Thoracic aorta (tissue), 2 donors: ENCODE measurements at regions not wholly inside any gene's neighbourhood (a gene's known extent, or its start where the extent isn't known, plus 50 kb on each side); places are given as distances from the start of the nearest gene placed in this dataset.

Source experiments
- ATAC-seq: fragments of 150-250 bp; one replicate; pipeline ENCODE4 v1.8.0; 2017; ENCODE audit warnings: low read depth; ENCODE audit not compliant: insufficient number of reproducible peaks, low FRiP score
- DNase-seq: peaks from one replicate; pipeline ENCODE4 v3.0.0-alpha.2; 2020; ENCODE audit warnings: low spot score
- H3K27ac ChIP-seq, 2 donors: fragments of 200-600 bp; sonication (generic); 1 replicate in 1 of 2; 2 replicates in 1 of 2; pipeline ENCODE4 v1.5.1; 2016; ENCODE audit warnings: mild to moderate bottlenecking in 2 of 2, moderate library complexity in 2 of 2
- H3K27me3 ChIP-seq: fragments of 200-600 bp; sonication (generic); replicated peaks from 2 replicates; pipeline ENCODE4 v1.6.0; 2016; ENCODE audit warnings: mild to moderate bottlenecking; ENCODE audit not compliant: insufficient read depth
- H3K36me3 ChIP-seq: fragments of 200-600 bp; sonication (generic); one replicate; pipeline ENCODE4 v1.5.1; 2016
- H3K4me1 ChIP-seq, 2 donors: fragments of 200-600 bp; sonication (generic); 1 replicate in 1 of 2; 2 replicates in 1 of 2; pipeline versions ENCODE4 v1.5.1 to v1.6.0; 2016; ENCODE audit warnings: low read depth in 2 of 2, mild to moderate bottlenecking in 1 of 2; ENCODE audit not compliant: control insufficient read depth in 1 of 2
- H3K4me3 ChIP-seq: fragments of 200-600 bp; sonication (generic); 2 replicates; pipeline ENCODE4 v1.5.1; 2016; ENCODE audit warnings: mild to moderate bottlenecking
- H3K9me3 ChIP-seq: fragments of 200-600 bp; sonication (generic); 2 replicates; pipeline ENCODE4 v1.5.1; 2016
- TF ChIP-seq, protein P1 (sequence below): fragments of 200-600 bp; sonication (generic); IDR thresholded peaks from one replicate; pipeline ENCODE4 v1.5.1; 2019; ENCODE audit warnings: antibody characterized with exemption

DNA sequence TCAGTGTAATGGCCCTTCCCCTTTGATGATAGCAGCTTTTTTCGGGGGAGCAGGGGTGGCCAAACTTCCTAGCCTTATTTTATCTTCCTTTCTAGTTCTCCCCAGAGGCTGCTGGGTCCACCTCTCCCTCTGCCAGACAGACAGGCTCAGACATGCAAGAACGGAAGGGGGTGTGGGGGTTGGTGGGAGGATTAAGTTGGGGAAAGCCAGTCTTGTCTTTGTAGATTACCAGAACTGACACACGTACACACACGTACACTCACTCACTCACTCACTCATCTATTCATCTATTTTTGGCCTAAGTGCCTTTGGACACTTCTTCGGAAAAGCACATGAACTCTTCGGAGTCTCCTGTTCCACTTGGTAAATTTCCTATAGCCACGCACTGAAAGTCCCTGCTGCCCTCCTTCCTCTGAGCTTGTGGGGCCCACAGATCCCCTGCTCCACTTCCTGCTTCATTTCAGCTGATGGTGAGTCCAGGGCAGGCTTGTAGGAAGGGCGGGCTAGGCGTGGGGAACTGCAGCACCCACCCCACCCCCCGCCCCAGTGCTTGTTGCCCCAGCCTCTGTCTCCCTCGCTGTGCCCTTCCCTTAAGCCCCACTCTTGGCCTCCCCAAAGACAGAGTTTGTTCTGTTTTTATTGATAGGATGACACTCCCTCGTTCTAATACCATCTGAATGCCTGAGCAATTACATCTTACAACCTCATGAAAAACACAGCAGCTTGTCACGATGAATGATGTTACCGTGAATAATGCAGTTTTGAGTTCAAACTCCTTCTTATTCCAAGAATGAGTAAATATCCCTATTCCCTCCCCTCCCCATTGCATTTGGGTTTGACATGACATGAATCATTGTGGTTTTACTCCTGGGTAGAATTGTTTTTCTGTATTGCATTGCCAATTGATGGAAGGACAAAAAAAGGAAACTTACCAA, 60.7 kb upstream of the ATP5PO start:
- Histone ChIP-seq H3K36me3 (no peaks in the 10 kb centered on the region), H3K4me3 (peak overlapping the region; percentile 17), H3K27ac (peak overlapping the region; percentile 75 to 78), H3K9me3 (no peaks in the 10 kb centered on the region), H3K27me3 (no peaks in the 10 kb centered on the region), H3K4me1 (peaks cover 18 to 27% of the 10 kb centered on the region in 2 donors)
- ATAC-seq (peak; percentile 53), DNase-seq (no peak)
- TF ChIP-seq, protein P1, sequence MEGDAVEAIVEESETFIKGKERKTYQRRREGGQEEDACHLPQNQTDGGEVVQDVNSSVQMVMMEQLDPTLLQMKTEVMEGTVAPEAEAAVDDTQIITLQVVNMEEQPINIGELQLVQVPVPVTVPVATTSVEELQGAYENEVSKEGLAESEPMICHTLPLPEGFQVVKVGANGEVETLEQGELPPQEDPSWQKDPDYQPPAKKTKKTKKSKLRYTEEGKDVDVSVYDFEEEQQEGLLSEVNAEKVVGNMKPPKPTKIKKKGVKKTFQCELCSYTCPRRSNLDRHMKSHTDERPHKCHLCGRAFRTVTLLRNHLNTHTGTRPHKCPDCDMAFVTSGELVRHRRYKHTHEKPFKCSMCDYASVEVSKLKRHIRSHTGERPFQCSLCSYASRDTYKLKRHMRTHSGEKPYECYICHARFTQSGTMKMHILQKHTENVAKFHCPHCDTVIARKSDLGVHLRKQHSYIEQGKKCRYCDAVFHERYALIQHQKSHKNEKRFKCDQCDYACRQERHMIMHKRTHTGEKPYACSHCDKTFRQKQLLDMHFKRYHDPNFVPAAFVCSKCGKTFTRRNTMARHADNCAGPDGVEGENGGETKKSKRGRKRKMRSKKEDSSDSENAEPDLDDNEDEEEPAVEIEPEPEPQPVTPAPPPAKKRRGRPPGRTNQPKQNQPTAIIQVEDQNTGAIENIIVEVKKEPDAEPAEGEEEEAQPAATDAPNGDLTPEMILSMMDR, result no peak

DNA sequence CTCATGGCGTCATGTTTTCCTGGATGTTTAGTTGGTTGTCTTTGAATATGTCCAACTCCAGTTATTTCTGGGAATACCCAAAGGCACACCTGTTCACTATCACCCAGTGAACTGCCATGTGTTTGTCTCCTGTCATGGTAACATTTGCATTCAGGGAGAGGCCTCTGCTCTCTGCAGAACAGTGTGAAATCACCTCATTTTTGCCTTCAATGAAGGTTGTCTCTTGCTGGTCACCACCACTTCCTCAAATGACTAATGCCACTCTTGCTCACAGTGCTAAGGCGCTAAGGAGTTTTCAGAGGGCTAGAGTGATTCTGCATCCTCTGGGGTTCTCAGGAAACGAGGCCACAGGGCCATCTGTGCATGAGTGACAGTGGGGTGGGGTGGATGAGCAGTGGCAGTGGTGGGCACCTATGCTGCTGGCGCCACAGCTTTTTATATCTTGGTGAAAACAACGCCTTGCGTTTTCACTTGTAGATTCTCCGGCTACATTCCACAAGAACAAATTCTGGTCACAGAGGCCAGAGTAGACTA, 60.0 kb upstream of the ATP5PO start:
- TF ChIP-seq, protein P1, result no peak
- Histone ChIP-seq H3K27ac (peak overlapping the region; percentile 75 to 78), H3K9me3 (no peaks in the 10 kb centered on the region), H3K4me3 (no peak overlapping the region), H3K4me1 (peaks cover 18 to 27% of the 10 kb centered on the region in 2 donors), H3K36me3 (no peaks in the 10 kb centered on the region), H3K27me3 (no peaks in the 10 kb centered on the region)
- ATAC-seq (peak; percentile 35), DNase-seq (no peak)

DNA sequence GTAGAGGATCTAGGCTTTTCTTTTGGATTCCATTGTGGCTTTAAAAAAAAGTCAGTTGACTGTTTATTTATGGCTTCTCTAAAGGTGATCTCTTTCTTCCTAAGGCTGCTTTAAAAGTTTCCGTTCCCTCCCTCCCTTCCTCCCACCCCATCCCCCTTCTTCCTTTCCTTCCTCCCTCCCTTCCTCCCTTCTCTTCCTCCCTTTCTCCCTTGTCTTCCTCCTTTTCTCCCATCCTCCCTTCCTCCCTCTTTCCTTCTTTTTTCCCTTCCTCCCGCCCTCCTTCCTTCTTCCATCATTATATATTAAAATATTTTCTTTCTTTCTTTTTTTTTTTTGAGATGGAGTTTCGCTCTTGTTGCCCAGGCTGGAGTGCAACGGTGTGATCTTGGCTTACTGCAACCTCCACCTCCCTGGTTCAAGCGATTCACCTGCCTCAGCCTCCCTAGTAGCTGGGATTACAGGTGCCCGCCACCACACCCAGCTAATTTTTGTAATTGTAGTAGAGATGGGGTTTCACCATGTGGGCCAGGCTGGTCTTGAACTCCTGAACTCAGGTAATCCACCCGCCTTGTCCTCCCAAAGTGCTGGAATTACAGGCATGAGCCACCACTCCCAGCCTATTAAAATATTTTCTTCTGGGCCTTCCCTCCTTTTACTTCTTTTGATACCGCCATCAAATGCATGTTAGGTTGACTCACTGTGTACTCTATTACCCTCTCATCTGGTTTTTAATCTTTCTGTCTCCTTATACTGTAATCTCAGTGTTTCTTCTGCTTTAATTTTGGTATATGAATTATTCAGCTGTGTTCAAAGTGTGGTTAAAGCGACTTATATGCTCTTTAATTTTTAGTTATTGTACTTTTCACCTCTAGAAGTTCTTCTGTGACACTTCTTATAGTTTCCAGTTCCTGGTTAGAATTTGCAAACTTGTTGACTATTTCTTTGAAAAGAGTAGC, 59.2 kb upstream of the ATP5PO start:
- DNase-seq (no peak), ATAC-seq (no peak)
- no peak overlapping the region for H3K4me3 ChIP-seq

DNA sequence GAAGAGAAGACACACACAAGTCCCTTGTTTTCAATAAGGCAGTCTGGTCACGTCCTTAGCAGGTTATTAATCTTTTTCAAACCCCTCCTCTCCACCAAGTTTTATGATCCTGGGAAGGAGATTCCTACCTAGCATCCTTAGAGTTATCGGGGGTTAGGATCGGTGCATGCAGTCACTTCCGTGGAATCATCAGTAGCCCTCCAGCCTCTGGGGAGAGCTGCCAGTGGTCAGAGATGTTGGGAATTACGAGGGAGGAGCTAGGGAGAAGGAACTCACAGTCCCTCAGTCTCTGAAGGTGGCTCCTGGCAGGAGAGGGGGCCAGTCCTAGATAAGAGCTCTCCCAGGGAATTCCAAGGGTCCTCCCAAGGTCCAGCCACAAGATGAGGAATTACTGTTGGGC, 57.7 kb upstream of the ATP5PO start:
- Histone ChIP-seq H3K4me3 (no peak overlapping the region), H3K4me1 (peaks cover 29 to 44% of the 10 kb centered on the region in 2 donors), H3K27ac (no peak overlapping the region), H3K36me3 (no peaks in the 10 kb centered on the region), H3K9me3 (no peaks in the 10 kb centered on the region), H3K27me3 (no peaks in the 10 kb centered on the region)
- ATAC-seq (no peak), DNase-seq (no peak)
- TF ChIP-seq, protein P1, result no peak

More for the DNA sequence above, 59.2 kb upstream of the ATP5PO start:
- TF ChIP-seq, protein P1, result no peak
- Histone ChIP-seq H3K9me3 (no peaks in the 10 kb centered on the region), H3K27me3 (no peaks in the 10 kb centered on the region), H3K36me3 (no peaks in the 10 kb centered on the region), H3K27ac (peak overlapping the region in 1 of 2 donors; percentile 78), H3K4me1 (peaks cover 21 to 34% of the 10 kb centered on the region in 2 donors)
